Lower leg skin (tissue), 3 donors: ENCODE measurements at regions not wholly inside any gene's neighbourhood (a gene's known extent, or its start where the extent isn't known, plus 50 kb on each side); places are given as distances from the start of the nearest gene placed in this dataset.

ENCODE experiments used
- CTCF ChIP-seq, 3 donors: fragments of 450-650 bp; IDR thresholded peaks; one replicate each; pipeline ENCODE4 v1.5.1; 2016; ENCODE audit warnings: antibody characterized with exemption in 3 of 3, mild to moderate bottlenecking in 3 of 3, moderate library complexity in 2 of 3
- POLR2A ChIP-seq, 2 donors: fragments of 450-650 bp; IDR thresholded peaks; one replicate each; pipeline ENCODE4 v1.6.1; 2016 to 2017; ENCODE audit warnings: antibody characterized with exemption in 2 of 2, mild to moderate bottlenecking in 1 of 2, moderate library complexity in 1 of 2

GRCh38 chr10:20618011-20618547 lies 279.0 kb downstream of the NEBL start:
- TF ChIP-seq CTCF (IDR thresholded peaks at IDR 0.05) = no peak
- no peak for TF ChIP-seq POLR2A (IDR thresholded peaks at IDR 0.05)
